ENCODE measurements at regions not wholly inside any gene's neighbourhood (a gene's known extent, or its start where the extent isn't known, plus 50 kb on each side); places are given as distances from the start of the nearest gene placed in this dataset.

DNA sequence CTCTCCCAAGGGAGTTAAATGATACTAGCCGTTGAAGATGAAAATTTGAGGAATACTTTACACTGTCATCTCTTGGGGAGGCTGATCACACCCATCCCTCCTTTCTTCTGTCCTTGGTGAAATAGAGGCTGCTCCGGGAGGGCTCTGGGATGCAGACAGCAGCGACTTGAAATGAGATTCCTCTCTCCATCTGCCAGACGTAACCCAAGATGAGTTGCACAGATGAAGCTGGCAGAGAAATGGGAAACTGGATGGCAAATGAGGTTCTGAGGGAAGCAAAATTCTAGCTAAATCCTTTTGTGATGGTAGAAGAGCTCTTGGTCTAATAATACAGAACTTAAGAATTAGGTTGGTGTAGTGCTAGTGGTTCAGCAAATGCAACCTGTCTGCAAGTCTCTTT, 201.4 kb downstream of the AASDH start:
- no peaks in the 10 kb centered on the region for H3K36me3 ChIP-seq (ENCODE audit: control insufficient read depth, insufficient read depth, low read length)
- TF ChIP-seq, protein P1, sequence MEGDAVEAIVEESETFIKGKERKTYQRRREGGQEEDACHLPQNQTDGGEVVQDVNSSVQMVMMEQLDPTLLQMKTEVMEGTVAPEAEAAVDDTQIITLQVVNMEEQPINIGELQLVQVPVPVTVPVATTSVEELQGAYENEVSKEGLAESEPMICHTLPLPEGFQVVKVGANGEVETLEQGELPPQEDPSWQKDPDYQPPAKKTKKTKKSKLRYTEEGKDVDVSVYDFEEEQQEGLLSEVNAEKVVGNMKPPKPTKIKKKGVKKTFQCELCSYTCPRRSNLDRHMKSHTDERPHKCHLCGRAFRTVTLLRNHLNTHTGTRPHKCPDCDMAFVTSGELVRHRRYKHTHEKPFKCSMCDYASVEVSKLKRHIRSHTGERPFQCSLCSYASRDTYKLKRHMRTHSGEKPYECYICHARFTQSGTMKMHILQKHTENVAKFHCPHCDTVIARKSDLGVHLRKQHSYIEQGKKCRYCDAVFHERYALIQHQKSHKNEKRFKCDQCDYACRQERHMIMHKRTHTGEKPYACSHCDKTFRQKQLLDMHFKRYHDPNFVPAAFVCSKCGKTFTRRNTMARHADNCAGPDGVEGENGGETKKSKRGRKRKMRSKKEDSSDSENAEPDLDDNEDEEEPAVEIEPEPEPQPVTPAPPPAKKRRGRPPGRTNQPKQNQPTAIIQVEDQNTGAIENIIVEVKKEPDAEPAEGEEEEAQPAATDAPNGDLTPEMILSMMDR (IDR thresholded peaks at IDR 0.05; ENCODE audit: insufficient read depth, low read depth, low read length), result no peak
- POLR2A ChIA-PET, result no interaction called here
- CTCF ChIA-PET, result no interaction called here
- H3K27me3 ChIP-seq (ENCODE audit: control insufficient read depth, insufficient read depth, low read length), result no peaks in the 10 kb centered on the region
- DNase-seq (ENCODE audit: low read depth), result no peak
- H3K4me3 ChIP-seq (ENCODE audit: low read depth, low read length), result no peak overlapping the region

DNA sequence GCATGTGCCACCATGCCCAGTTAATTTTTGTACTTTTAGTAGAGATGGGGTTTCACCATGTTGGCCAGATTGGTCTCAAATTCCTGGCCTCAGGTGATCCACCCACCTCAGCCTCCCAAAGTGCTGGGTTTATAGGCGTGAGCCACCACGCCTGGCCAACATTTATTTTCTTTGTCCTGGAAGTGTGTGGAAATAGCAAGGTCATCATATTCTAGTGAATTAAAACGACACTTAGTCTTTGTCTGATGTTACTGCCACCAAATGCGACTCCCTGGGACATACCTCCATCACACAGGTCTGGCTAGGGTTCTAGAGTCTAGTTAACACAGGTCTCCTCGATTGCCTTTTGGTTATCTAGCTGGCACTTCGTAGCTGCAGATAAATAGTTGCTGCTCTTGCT, 203.1 kb downstream of the AASDH start:
- Histone ChIP-seq H3K27me3 (ENCODE audit: control insufficient read depth, insufficient read depth, low read length) (no peaks in the 10 kb centered on the region), H3K36me3 (ENCODE audit: control insufficient read depth, insufficient read depth, low read length) (no peaks in the 10 kb centered on the region), H3K4me3 (ENCODE audit: low read depth, low read length) (no peak overlapping the region)
- POLR2A ChIA-PET, result no interaction called here
- DNase-seq (ENCODE audit: low read depth), result no peak
- CTCF ChIA-PET, result interaction anchor here (1.4 kb wide), 1 partner anchor 19 kb away, joined by 5 read pairs; no protein-coding TSS in a partner anchor
- TF ChIP-seq, protein P1 (IDR thresholded peaks at IDR 0.05; ENCODE audit: insufficient read depth, low read depth, low read length), result no peak

DNA sequence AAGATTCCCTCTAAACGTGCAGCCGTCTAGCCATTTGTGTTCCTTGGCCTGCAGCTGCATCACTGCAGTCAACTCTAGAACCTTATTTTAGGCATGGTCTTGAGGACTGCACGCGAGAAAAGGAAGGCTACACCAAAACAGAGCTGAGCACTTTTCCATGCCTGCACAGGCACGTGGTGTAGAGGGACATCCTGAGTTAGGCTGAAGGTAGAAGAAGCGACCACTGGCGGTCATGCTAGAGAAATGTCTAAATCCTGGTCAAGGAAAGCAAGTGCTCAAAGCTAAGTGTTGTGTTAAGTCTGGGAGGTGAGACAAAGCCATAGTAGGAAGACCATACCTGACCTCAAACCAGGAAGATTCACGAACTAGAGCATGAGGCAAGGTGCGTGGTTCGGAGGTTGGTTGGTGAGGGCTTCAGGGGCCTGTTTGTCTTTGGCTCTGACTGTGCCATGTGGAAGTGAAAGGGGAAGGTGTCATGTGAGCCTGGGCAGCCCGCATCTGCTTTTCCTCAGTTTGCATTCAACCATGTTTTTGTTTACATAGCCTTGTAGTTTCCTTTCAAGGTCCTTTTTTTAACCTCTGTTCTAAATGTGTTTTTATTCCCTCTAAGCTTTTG, 203.8 kb downstream of the AASDH start:
- DNase-seq (ENCODE audit: low read depth), result no peak
- ChIA-PET POLR2A (no interaction called here), CTCF (interaction anchor here (1.4 kb wide), 1 partner anchor 20 kb away, joined by 5 read pairs; no protein-coding TSS in a partner anchor)

DNA sequence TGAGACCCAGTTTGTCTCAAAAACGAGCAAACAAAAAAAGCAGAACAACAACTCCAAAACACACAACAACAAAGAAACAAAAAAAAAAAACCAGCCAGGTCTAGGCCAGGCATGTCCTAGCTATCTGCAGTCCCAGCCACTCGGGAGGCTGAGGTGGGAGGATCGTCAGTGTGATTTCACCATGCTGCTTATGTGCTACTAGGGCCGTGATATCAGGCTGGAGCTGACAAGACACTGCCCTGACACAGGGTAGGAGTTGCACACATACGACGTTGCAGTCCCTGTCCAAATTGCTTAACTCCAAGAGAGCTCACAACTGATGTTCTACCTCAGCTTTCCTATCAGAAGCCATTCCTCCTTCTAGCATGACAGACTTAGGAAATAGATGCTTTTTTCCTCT, 204.9 kb downstream of the AASDH start:
- no peaks in the 10 kb centered on the region for H3K36me3 ChIP-seq (ENCODE audit: control insufficient read depth, insufficient read depth, low read length)
- DNase-seq (ENCODE audit: low read depth), result no peak
- POLR2A ChIA-PET, result no interaction called here
- TF ChIP-seq, protein P1 (IDR thresholded peaks at IDR 0.05; ENCODE audit: insufficient read depth, low read depth, low read length), result no peak
- no peak overlapping the region for H3K4me3 ChIP-seq (ENCODE audit: low read depth, low read length)
- H3K27me3 ChIP-seq (ENCODE audit: control insufficient read depth, insufficient read depth, low read length), result no peaks in the 10 kb centered on the region
- CTCF ChIA-PET, result interaction anchor here (0.9 kb wide), 1 partner anchor 19 kb away, joined by 3 read pairs; no protein-coding TSS in a partner anchor

More for the DNA sequence above, 203.8 kb downstream of the AASDH start:
- no peaks in the 10 kb centered on the region for H3K36me3 ChIP-seq (ENCODE audit: control insufficient read depth, insufficient read depth, low read length)
- H3K27me3 ChIP-seq (ENCODE audit: control insufficient read depth, insufficient read depth, low read length), result no peaks in the 10 kb centered on the region
- TF ChIP-seq, protein P1 (IDR thresholded peaks at IDR 0.05; ENCODE audit: insufficient read depth, low read depth, low read length), result no peak
- no peak overlapping the region for H3K4me3 ChIP-seq (ENCODE audit: low read depth, low read length)

DNA sequence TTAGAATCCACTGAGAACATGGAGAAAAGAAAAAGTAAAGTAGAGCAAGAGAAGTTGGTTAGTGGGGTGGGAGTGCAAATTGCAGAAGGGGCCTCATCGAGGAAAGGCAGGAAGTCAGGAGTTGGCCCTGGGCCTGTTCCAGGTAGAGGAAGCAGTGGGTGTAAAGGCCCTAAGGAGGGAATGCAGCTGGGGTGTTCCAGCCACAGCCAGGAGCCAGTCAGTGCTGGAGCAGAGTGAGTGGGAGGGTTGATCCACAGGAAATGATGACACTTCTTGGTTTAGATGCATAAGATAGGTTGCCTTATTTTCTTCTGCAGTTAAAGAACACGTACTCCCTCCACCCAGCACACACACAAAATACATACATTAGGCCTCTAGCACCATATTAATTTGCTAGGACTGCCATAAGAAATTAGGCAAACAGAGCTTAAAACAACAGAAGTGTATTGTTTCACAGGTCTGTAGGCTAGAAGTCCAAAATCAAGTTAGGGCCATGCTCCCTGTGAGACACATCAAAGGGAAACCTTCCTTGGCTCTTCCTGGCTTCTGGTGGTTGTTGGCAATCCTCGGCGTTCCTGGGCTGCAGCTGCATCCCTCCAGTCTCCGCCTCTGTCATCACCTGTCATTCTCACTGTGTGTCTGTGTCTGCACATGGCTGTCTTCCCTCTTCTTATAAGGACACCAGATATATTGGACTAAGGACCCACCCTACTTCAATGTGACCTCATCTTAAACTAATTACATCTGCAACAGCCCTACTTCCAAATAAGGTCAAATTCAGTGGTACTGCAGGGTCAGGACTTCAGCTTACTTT, 205.9 kb downstream of the AASDH start:
- Histone ChIP-seq H3K4me3 (ENCODE audit: low read depth, low read length) (no peak overlapping the region), H3K36me3 (ENCODE audit: control insufficient read depth, insufficient read depth, low read length) (no peaks in the 10 kb centered on the region), H3K27me3 (ENCODE audit: control insufficient read depth, insufficient read depth, low read length) (no peaks in the 10 kb centered on the region)
- TF ChIP-seq, protein P1 (IDR thresholded peaks at IDR 0.05; ENCODE audit: insufficient read depth, low read depth, low read length), result no peak
- CTCF ChIA-PET, result no interaction called here
- POLR2A ChIA-PET, result no interaction called here
- DNase-seq (ENCODE audit: low read depth), result no peak

All from BJ (cell line).